ENCODE measurements at regions not wholly inside any gene's neighbourhood (a gene's known extent, or its start where the extent isn't known, plus 50 kb on each side); places are given as distances from the start of the nearest gene placed in this dataset.
"Not testable (repeated sequence)": the region's sequence is repeated elsewhere in the genome, so short reads cannot be mapped to it uniquely, and the experiment has no call there.

GRCh38 chr6:113248532-113248931, 608.6 kb upstream of the MARCKS start:
- Histone ChIP-seq H3K36me3 (replicated peaks in 1 of 2; ENCODE audit: control insufficient read depth in 1 of 2, insufficient read depth in 2 of 2, low read length in 1 of 2) (no peaks in the 10 kb centered on the region), H3K9ac (no peak overlapping the region), H3K9me3 (no peaks in the 10 kb centered on the region), H3K27ac (ENCODE audit: low read depth in 2 of 2, low read length in 1 of 2) (no peak overlapping the region), H4K20me1 (ENCODE audit: insufficient read depth) (no peaks in the 10 kb centered on the region), H3K27me3 (ENCODE audit: insufficient read depth) (no peaks in the 10 kb centered on the region), H2AFZ (ENCODE audit: low read depth) (no peak overlapping the region), H3K4me2 (no peak overlapping the region), H3F3A (replicated peaks; ENCODE audit: insufficient read depth) (no peaks in the 10 kb centered on the region), H3K9me2 (no peaks in the 10 kb centered on the region), H3K79me2 (ENCODE audit: insufficient read depth) (no peaks in the 10 kb centered on the region), H3K4me3 (ENCODE audit: low read depth in 2 of 2, low read length in 1 of 2) (no peak overlapping the region), H3K4me1 (ENCODE audit: control insufficient read depth in 1 of 2, insufficient read depth in 2 of 2, low read depth in 1 of 2, low read length in 1 of 2) (no peaks in the 10 kb centered on the region; a peak in 1 of 4 replicates)
- TF ChIP-seq FOXM1 (IDR thresholded peaks at IDR 0.05; ENCODE audit: low read depth) (no peak), MEF2A (IDR thresholded peaks at IDR 0.05; ENCODE audit: borderline replicate concordance, low read depth) (no peak), NRF1 (IDR thresholded peaks at IDR 0.05; ENCODE audit: low read depth, low read length) (no peak), YY1 (IDR thresholded peaks at IDR 0.05; ENCODE audit: low read depth) (no peak), MXI1 (IDR thresholded peaks at IDR 0.05; ENCODE audit: low read depth, low read length) (no peak)
- ChIA-PET CTCF (no interaction called here), POLR2A (no interaction called here)
- no CpG with 5 or more reads among the region's 2 CpGs for WGBS (ENCODE audit: low lambda C conversion rate)
- no peak for DNase-seq

- H3K9me3 ChIP-seq; H3K9me2 ChIP-seq; DNase-seq; H3K4me2 ChIP-seq; H4K20me1 ChIP-seq (ENCODE audit: insufficient read depth); H3K4me3 ChIP-seq (ENCODE audit: low read depth in 2 of 2, low read length in 1 of 2); H2AFZ ChIP-seq (ENCODE audit: low read depth); CTCF ChIA-PET; H3F3A ChIP-seq (replicated peaks; ENCODE audit: insufficient read depth); H3K79me2 ChIP-seq (ENCODE audit: insufficient read depth); H3K36me3 ChIP-seq (replicated peaks in 1 of 2; ENCODE audit: control insufficient read depth in 1 of 2, insufficient read depth in 2 of 2, low read length in 1 of 2); POLR2A ChIA-PET; H3K4me1 ChIP-seq (ENCODE audit: control insufficient read depth in 1 of 2, insufficient read depth in 2 of 2, low read depth in 1 of 2, low read length in 1 of 2); H3K27ac ChIP-seq (ENCODE audit: low read depth in 2 of 2, low read length in 1 of 2); H3K27me3 ChIP-seq (ENCODE audit: insufficient read depth); H3K9ac ChIP-seq: not testable (repeated sequence)
These were observed 603.0 kb upstream of the MARCKS start for GRCh38 chr6:113254194-113254593.

- H3K9me2 ChIP-seq: no peaks in the 10 kb centered on the region
- no peak overlapping the region for H3K27ac ChIP-seq (ENCODE audit: low read depth in 2 of 2, low read length in 1 of 2)
- no peak for DNase-seq
These were observed 598.4 kb upstream of the MARCKS start for GRCh38 chr6:113258771-113259170.

More at GRCh38 chr6:113258771-113259170, 598.4 kb upstream of the MARCKS start:
- Histone ChIP-seq H3K4me1 (ENCODE audit: control insufficient read depth in 1 of 2, insufficient read depth in 2 of 2, low read depth in 1 of 2, low read length in 1 of 2) (no peaks in the 10 kb centered on the region), H3K27me3 (ENCODE audit: insufficient read depth) (no peaks in the 10 kb centered on the region), H2AFZ (ENCODE audit: low read depth) (no peak overlapping the region), H3K9me3 (no peaks in the 10 kb centered on the region), H3K79me2 (ENCODE audit: insufficient read depth) (no peaks in the 10 kb centered on the region), H3F3A (replicated peaks; ENCODE audit: insufficient read depth) (no peaks in the 10 kb centered on the region), H3K4me2 (no peak overlapping the region), H3K9ac (no peak overlapping the region), H3K4me3 (ENCODE audit: low read depth in 2 of 2, low read length in 1 of 2) (no peak overlapping the region), H4K20me1 (ENCODE audit: insufficient read depth) (no peaks in the 10 kb centered on the region), H3K36me3 (replicated peaks in 1 of 2; ENCODE audit: control insufficient read depth in 1 of 2, insufficient read depth in 2 of 2, low read length in 1 of 2) (no peaks in the 10 kb centered on the region)
- TF ChIP-seq REST (IDR thresholded peaks at IDR 0.05; ENCODE audit: low read depth, low read length): no peak
- TF ChIP-seq USF1 (IDR thresholded peaks at IDR 0.05; ENCODE audit: borderline replicate concordance, low read depth): no peak
- no peak for TF ChIP-seq EP300 (IDR thresholded peaks at IDR 0.05; ENCODE audit: borderline replicate concordance in 1 of 2, low read depth in 1 of 2, low read length in 1 of 2)
- no peak for TF ChIP-seq MXI1 (IDR thresholded peaks at IDR 0.05; ENCODE audit: low read depth, low read length)
- no peak for TF ChIP-seq FOXJ3 (CRISPR knock-in tag; IDR thresholded peaks at IDR 0.05)
- no peak for TF ChIP-seq TEAD4 (IDR thresholded peaks at IDR 0.05; ENCODE audit: borderline replicate concordance, insufficient read depth)
- TF ChIP-seq TAF1 (IDR thresholded peaks at IDR 0.05; ENCODE audit: borderline replicate concordance, low read depth, low read length): no peak
- no peak for TF ChIP-seq FOXM1 (IDR thresholded peaks at IDR 0.05; ENCODE audit: low read depth)
- no peak for TF ChIP-seq NFIC (IDR thresholded peaks at IDR 0.05; ENCODE audit: borderline replicate concordance)
- TF ChIP-seq CTCF (IDR thresholded peaks at IDR 0.05): no peak
- CTCF ChIA-PET: no interaction called here
- 32% methylated on average over 1 of the region's 1 CpG for WGBS (ENCODE audit: low lambda C conversion rate)
- POLR2A ChIA-PET: no interaction called here

Data from SK-N-SH (cell line).